CD4-positive, alpha-beta T cell (primary cell): ENCODE measurements at regions not wholly inside any gene's neighbourhood (a gene's known extent, or its start where the extent isn't known, plus 50 kb on each side); places are given as distances from the start of the nearest gene placed in this dataset.

Source experiments
- ATAC-seq: fragments of 200-7000 bp; cut with Tn5 transposase; one replicate; pipeline ENCODE4 v1.10.0; 2022; ENCODE audit warnings: mild to moderate bottlenecking; ENCODE audit not compliant: poor library complexity
- CTCF ChIA-PET: fragments of 350-600 bp; sonication (Branson Sonifier 250); formaldehyde crosslinking; loops from one replicate; lab custom pipeline; 2021; ENCODE audit warnings: antibody characterized with exemption, inconsistent platforms; lab: Charles Lee
- POLR2A ChIA-PET: fragments of 350-600 bp; sonication (Branson Sonifier 250); formaldehyde crosslinking; loops from one replicate; lab custom pipeline; 2021; ENCODE audit warnings: antibody characterized with exemption, inconsistent platforms; lab: Charles Lee
- DNase-seq, 14 experiments: peaks; one replicate each; pipeline ENCODE4 v3.0.0-alpha.2; 2013 to 2020; ENCODE audit warnings: mixed read lengths in 2 of 14
- H3K27ac ChIP-seq, 2 donors: one replicate each; pipeline versions ENCODE4 v1.5.1 to v1.7.0; 2013; ENCODE audit warnings: low read length in 2 of 2, low read depth in 1 of 2, mild to moderate bottlenecking in 1 of 2
- H3K27me3 ChIP-seq, 2 experiments: 1 replicate in 1 of 2; 2 replicates in 1 of 2; pipeline versions ENCODE4 v1.6.1 to v1.7.0; 2013; ENCODE audit warnings: low read length in 2 of 2, control low read depth in 1 of 2, mild to moderate bottlenecking in 1 of 2, moderate library complexity in 1 of 2; ENCODE audit not compliant: insufficient read depth in 2 of 2, control insufficient read depth in 1 of 2
- H3K36me3 ChIP-seq: one replicate; pipeline ENCODE4 v1.6.1; 2013; ENCODE audit warnings: low read length, control low read depth; ENCODE audit not compliant: insufficient read depth
- H3K4me1 ChIP-seq: one replicate; pipeline ENCODE4 v1.6.1; 2013; ENCODE audit warnings: low read length, control low read depth; ENCODE audit not compliant: insufficient read depth
- H3K4me3 ChIP-seq: one replicate; pipeline ENCODE4 v1.5.1; 2013; ENCODE audit warnings: mild to moderate bottlenecking, low read length, moderate library complexity
- H3K9me3 ChIP-seq, 2 experiments: 1 replicate in 1 of 2; 2 replicates in 1 of 2; pipeline versions ENCODE4 v1.6.1 to v1.7.0; 2013; ENCODE audit warnings: low read length in 2 of 2, mild to moderate bottlenecking in 2 of 2, control low read depth in 1 of 2, moderate library complexity in 1 of 2; ENCODE audit not compliant: control insufficient read depth in 1 of 2, insufficient read depth in 1 of 2
- H3K27ac Mint-ChIP-seq: one replicate; pipeline ENCODE4 v1.8.0; 2020; ENCODE audit warnings: mixed read lengths
- H3K27me3 Mint-ChIP-seq: one replicate; pipeline ENCODE4 v1.8.0; 2021; ENCODE audit warnings: mixed read lengths
- H3K36me3 Mint-ChIP-seq: one replicate; pipeline ENCODE4 v1.8.0; 2021; ENCODE audit warnings: low read depth, mixed read lengths
- H3K4me1 Mint-ChIP-seq: one replicate; pipeline ENCODE4 v1.8.0; 2021; ENCODE audit warnings: low read depth, mixed read lengths
- H3K4me3 Mint-ChIP-seq: one replicate; pipeline ENCODE4 v1.8.0; 2020; ENCODE audit warnings: mild to moderate bottlenecking, mixed read lengths
- H3K9me3 Mint-ChIP-seq: one replicate; pipeline ENCODE4 v1.8.0; 2020; ENCODE audit warnings: mixed read lengths
- intact Hi-C, 2 experiments: fragments of 100-400 bp; cut with DNase I in 1 of 2; cut with micrococcal nuclease in 1 of 2; formaldehyde crosslinking; loops; one replicate each; pipeline versions ENCODE4 v1.15.1 to v1.9.0; 2023 to 2025; cut with DNase I, micrococcal nuclease
- TF ChIP-seq, protein P1 (sequence below): fragments of 200-600 bp; IDR thresholded peaks from one replicate; pipeline ENCODE4 v1.8.0; 2022; ENCODE audit warnings: antibody characterized with exemption, mild to moderate bottlenecking

DNA sequence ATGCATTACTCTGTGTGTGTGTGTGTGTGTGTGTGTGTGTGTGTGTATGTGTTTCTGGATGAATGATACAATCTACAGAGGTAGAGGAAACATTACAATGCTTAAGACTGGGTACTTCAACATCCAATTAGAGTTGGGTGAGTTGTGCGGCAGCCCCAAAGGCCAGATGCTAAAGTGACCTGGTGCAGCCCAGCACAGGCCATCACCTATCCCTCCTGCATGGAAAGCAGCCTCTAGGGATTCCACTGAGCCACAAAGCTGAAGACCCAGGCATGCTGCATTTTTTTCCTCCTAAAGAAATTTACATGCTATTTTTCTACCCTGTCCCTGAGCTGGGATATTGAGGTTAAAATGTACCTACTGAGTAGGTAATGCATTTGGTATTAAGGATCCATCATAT is 79.1 kb upstream of the ETAA1 start:
- CTCF ChIA-PET, result no interaction called here
- ATAC-seq, result no peak
- intact Hi-C loops, result no loop called here

DNA sequence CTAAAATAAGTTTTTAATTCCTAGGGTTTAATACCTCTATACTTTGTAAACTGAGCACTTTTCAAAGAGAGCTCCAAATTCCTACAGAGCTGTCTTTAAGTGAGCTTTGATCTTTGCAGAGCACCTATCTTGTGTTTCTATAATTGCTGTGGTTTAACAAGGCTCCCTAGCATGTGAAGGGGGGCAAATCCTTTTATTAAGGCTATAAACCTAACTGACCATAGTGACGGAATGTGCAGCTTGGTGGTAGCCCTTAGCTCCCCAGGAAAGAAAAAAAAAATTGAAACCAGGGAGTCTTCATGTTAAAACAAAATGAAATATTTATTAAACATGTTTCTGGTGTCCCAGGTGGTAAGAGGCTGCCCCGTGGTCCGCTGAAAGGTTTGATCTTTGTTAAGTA is 78.6 kb upstream of the ETAA1 start:
- H3K9me3 Mint-ChIP-seq, result no peaks in the 10 kb centered on the region
- ATAC-seq (no peak), DNase-seq (no peak)
- Histone ChIP-seq H3K4me3 (no peak overlapping the region), H3K27ac (no peak overlapping the region), H3K36me3 (no peaks in the 10 kb centered on the region), H3K27me3 (no peaks in the 10 kb centered on the region), H3K9me3 (peaks cover 0 to 3% of the 10 kb centered on the region in 2 experiments), H3K4me1 (no peaks in the 10 kb centered on the region)
- ChIA-PET POLR2A (no interaction called here), CTCF (no interaction called here)
- no peaks in the 10 kb centered on the region for H3K27me3 Mint-ChIP-seq
- H3K4me3 Mint-ChIP-seq, result no peak overlapping the region
- TF ChIP-seq, protein P1, sequence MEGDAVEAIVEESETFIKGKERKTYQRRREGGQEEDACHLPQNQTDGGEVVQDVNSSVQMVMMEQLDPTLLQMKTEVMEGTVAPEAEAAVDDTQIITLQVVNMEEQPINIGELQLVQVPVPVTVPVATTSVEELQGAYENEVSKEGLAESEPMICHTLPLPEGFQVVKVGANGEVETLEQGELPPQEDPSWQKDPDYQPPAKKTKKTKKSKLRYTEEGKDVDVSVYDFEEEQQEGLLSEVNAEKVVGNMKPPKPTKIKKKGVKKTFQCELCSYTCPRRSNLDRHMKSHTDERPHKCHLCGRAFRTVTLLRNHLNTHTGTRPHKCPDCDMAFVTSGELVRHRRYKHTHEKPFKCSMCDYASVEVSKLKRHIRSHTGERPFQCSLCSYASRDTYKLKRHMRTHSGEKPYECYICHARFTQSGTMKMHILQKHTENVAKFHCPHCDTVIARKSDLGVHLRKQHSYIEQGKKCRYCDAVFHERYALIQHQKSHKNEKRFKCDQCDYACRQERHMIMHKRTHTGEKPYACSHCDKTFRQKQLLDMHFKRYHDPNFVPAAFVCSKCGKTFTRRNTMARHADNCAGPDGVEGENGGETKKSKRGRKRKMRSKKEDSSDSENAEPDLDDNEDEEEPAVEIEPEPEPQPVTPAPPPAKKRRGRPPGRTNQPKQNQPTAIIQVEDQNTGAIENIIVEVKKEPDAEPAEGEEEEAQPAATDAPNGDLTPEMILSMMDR, result no peak
- no peak overlapping the region for H3K27ac Mint-ChIP-seq
- intact Hi-C loops, result no loop called here
- no peaks in the 10 kb centered on the region for H3K36me3 Mint-ChIP-seq
- H3K4me1 Mint-ChIP-seq, result no peaks in the 10 kb centered on the region

More for the DNA sequence above, 79.1 kb upstream of the ETAA1 start:
- Mint-ChIP-seq H3K36me3 (no peaks in the 10 kb centered on the region), H3K27ac (no peak overlapping the region), H3K4me3 (no peak overlapping the region), H3K4me1 (no peaks in the 10 kb centered on the region), H3K27me3 (no peaks in the 10 kb centered on the region), H3K9me3 (no peaks in the 10 kb centered on the region)
- POLR2A ChIA-PET, result no interaction called here
- Histone ChIP-seq H3K27me3 (no peaks in the 10 kb centered on the region), H3K4me1 (no peaks in the 10 kb centered on the region), H3K9me3 (peaks cover 0 to 3% of the 10 kb centered on the region in 2 experiments), H3K4me3 (no peak overlapping the region), H3K36me3 (no peaks in the 10 kb centered on the region), H3K27ac (no peak overlapping the region)
- no peak for DNase-seq
- TF ChIP-seq, protein P1, result no peak

DNA sequence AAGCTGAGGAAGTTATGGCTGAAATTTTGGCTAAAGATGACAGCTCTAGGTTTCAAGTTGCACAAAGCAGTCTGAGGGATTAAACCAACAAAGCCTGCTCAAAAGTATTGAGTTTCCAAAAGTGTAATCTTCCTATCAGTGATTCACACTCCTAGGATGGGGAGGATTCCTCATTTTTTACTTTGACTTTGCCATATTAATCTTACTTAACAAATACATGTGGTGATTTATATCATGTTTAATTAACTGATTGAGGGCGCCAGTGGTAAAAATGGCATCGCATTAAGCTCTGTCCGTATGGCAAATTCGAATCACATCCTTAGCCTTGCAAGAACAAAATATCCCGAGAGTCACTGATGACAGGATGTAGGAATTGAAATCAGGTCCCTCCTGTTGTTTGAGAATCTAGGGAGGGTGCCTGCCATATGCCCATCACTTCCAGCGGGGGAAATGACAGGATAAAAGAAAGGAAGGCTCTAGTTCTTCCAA is 78.1 kb upstream of the ETAA1 start:
- H3K4me1 ChIP-seq, result no peaks in the 10 kb centered on the region
- no peaks in the 10 kb centered on the region for H3K9me3 Mint-ChIP-seq
- no peak for DNase-seq
- H3K36me3 ChIP-seq, result no peaks in the 10 kb centered on the region
- no peak for ATAC-seq
- no peak overlapping the region for H3K27ac Mint-ChIP-seq
- intact Hi-C loops, result no loop called here
- H3K4me3 ChIP-seq, result no peak overlapping the region
- H3K27ac ChIP-seq, result no peak overlapping the region
- no peak overlapping the region for H3K4me3 Mint-ChIP-seq
- ChIA-PET POLR2A (no interaction called here), CTCF (no interaction called here)
- H3K4me1 Mint-ChIP-seq, result no peaks in the 10 kb centered on the region
- H3K9me3 ChIP-seq, result peaks cover 0 to 3% of the 10 kb centered on the region in 2 experiments
- H3K36me3 Mint-ChIP-seq, result no peaks in the 10 kb centered on the region
- H3K27me3 ChIP-seq, result no peaks in the 10 kb centered on the region
- TF ChIP-seq, protein P1, result no peak
- no peaks in the 10 kb centered on the region for H3K27me3 Mint-ChIP-seq
